ENCODE measurements at regions not wholly inside any gene's neighbourhood (a gene's known extent, or its start where the extent isn't known, plus 50 kb on each side); places are given as distances from the start of the nearest gene placed in this dataset.

GRCh38 chr5:93275376-93275775 lies 305.6 kb downstream of the NR2F1-AS1 start:
- H3K27ac ChIP-seq (ENCODE audit: low read depth, low read length), result no peak overlapping the region
- H3K4me1 ChIP-seq (ENCODE audit: control insufficient read depth, insufficient read depth, low read length), result peaks cover 9% of the 10 kb centered on the region; the same call in 1 of the 2 replicates
- H3K4me3 ChIP-seq (ENCODE audit: low read depth, low read length), result no peak overlapping the region
- H3K9ac ChIP-seq (ENCODE audit: low read depth, low read length), result no peak overlapping the region
- no peaks in the 10 kb centered on the region for H3K27me3 ChIP-seq (ENCODE audit: control insufficient read depth, insufficient read depth, low read length)
- no peaks in the 10 kb centered on the region for H3K9me3 ChIP-seq (ENCODE audit: control insufficient read depth, insufficient read depth, low read length)
- H3K36me3 ChIP-seq (ENCODE audit: control insufficient read depth, insufficient read depth, low read length), result no peaks in the 10 kb centered on the region

DNA sequence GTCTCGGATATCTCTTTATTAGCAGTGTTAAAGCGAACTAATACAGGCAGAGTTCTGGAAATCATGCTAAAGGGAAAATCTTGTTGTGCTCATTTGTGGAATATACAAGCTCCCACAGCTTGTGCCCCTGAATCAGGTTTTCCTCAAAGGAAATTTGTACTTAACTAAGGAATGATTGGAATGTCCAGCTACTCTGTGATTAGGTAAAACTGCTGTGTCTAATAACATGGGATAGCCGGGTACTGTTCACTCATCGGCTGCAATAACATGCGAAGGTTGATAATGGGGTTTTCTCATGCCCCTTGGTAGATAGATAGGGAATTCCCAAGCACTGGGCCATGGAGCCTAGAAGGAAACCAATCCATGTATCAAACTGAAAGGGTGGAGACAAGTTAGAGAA lies 306.7 kb downstream of the NR2F1-AS1 start:
- no peaks in the 10 kb centered on the region for H3K27me3 ChIP-seq (ENCODE audit: control insufficient read depth, insufficient read depth, low read length)
- H3K9me3 ChIP-seq (ENCODE audit: control insufficient read depth, insufficient read depth, low read length), result no peaks in the 10 kb centered on the region
- H3K9ac ChIP-seq (ENCODE audit: low read depth, low read length), result no peak overlapping the region
- H3K4me1 ChIP-seq (ENCODE audit: control insufficient read depth, insufficient read depth, low read length), result peaks cover 9% of the 10 kb centered on the region; the same call in 1 of the 2 replicates
- H3K4me3 ChIP-seq (ENCODE audit: low read depth, low read length), result no peak overlapping the region
- no peak overlapping the region for H3K27ac ChIP-seq (ENCODE audit: low read depth, low read length)
- no peaks in the 10 kb centered on the region for H3K36me3 ChIP-seq (ENCODE audit: control insufficient read depth, insufficient read depth, low read length)

- Histone ChIP-seq H3K27ac (ENCODE audit: low read depth, low read length) (no peak overlapping the region), H3K9ac (ENCODE audit: low read depth, low read length) (no peak overlapping the region), H3K4me3 (ENCODE audit: low read depth, low read length) (no peak overlapping the region), H3K27me3 (ENCODE audit: control insufficient read depth, insufficient read depth, low read length) (no peaks in the 10 kb centered on the region), H3K36me3 (ENCODE audit: control insufficient read depth, insufficient read depth, low read length) (no peaks in the 10 kb centered on the region), H3K4me1 (ENCODE audit: control insufficient read depth, insufficient read depth, low read length) (peaks cover 9% of the 10 kb centered on the region; the same call in 1 of the 2 replicates), H3K9me3 (ENCODE audit: control insufficient read depth, insufficient read depth, low read length) (no peaks in the 10 kb centered on the region)
Observed at GRCh38 chr5:93273176-93273575, 307.8 kb downstream of the NR2F1-AS1 start.

DNA sequence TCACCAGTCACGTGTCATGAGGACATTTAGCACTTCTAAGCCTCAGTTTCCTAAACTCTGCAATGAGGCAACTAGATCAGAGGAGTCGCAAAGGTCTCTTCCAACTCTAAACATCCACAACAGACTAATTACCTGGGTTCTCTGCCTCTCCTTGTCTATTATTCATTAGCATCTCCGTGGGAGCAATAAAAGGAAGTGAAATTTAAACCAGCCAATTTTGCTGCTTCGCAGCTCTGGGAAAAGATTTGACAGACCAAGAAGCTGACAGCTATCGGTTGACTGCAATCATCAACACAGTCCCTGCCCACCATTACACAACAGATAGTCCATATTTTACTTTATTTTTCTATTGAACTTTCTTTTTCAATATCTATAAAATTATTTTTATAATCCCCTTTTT lies 308.9 kb downstream of the NR2F1-AS1 start:
- no peaks in the 10 kb centered on the region for H3K9me3 ChIP-seq (ENCODE audit: control insufficient read depth, insufficient read depth, low read length)
- no peaks in the 10 kb centered on the region for H3K27me3 ChIP-seq (ENCODE audit: control insufficient read depth, insufficient read depth, low read length)
- no peak overlapping the region for H3K27ac ChIP-seq (ENCODE audit: low read depth, low read length)
- H3K4me3 ChIP-seq (ENCODE audit: low read depth, low read length), result no peak overlapping the region
- no peaks in the 10 kb centered on the region for H3K36me3 ChIP-seq (ENCODE audit: control insufficient read depth, insufficient read depth, low read length)
- peaks cover 9% of the 10 kb centered on the region; the same call in 1 of the 2 replicates for H3K4me1 ChIP-seq (ENCODE audit: control insufficient read depth, insufficient read depth, low read length)
- no peak overlapping the region for H3K9ac ChIP-seq (ENCODE audit: low read depth, low read length)

- Histone ChIP-seq H3K27ac (ENCODE audit: low read depth, low read length) (no peak overlapping the region), H3K9me3 (ENCODE audit: control insufficient read depth, insufficient read depth, low read length) (no peaks in the 10 kb centered on the region), H3K4me3 (ENCODE audit: low read depth, low read length) (no peak overlapping the region), H3K4me1 (ENCODE audit: control insufficient read depth, insufficient read depth, low read length) (no peaks in the 10 kb centered on the region), H3K36me3 (ENCODE audit: control insufficient read depth, insufficient read depth, low read length) (no peaks in the 10 kb centered on the region), H3K27me3 (ENCODE audit: control insufficient read depth, insufficient read depth, low read length) (no peaks in the 10 kb centered on the region), H3K9ac (ENCODE audit: low read depth, low read length) (no peak overlapping the region)
Observed at GRCh38 chr5:93267736-93268135, 313.3 kb downstream of the NR2F1-AS1 start.

GRCh38 chr5:93267276-93267675 lies 313.7 kb downstream of the NR2F1-AS1 start:
- Histone ChIP-seq H3K4me1 (ENCODE audit: control insufficient read depth, insufficient read depth, low read length) (no peaks in the 10 kb centered on the region), H3K27me3 (ENCODE audit: control insufficient read depth, insufficient read depth, low read length) (no peaks in the 10 kb centered on the region), H3K9ac (ENCODE audit: low read depth, low read length) (no peak overlapping the region), H3K4me3 (ENCODE audit: low read depth, low read length) (no peak overlapping the region), H3K27ac (ENCODE audit: low read depth, low read length) (no peak overlapping the region), H3K36me3 (ENCODE audit: control insufficient read depth, insufficient read depth, low read length) (no peaks in the 10 kb centered on the region), H3K9me3 (ENCODE audit: control insufficient read depth, insufficient read depth, low read length) (no peaks in the 10 kb centered on the region)

GRCh38 chr5:93257616-93258015 lies 323.4 kb downstream of the NR2F1-AS1 start:
- no peaks in the 10 kb centered on the region for H3K27me3 ChIP-seq (ENCODE audit: control insufficient read depth, insufficient read depth, low read length)
- H3K27ac ChIP-seq (ENCODE audit: low read depth, low read length), result no peak overlapping the region
- H3K9ac ChIP-seq (ENCODE audit: low read depth, low read length), result no peak overlapping the region
- H3K9me3 ChIP-seq (ENCODE audit: control insufficient read depth, insufficient read depth, low read length), result no peaks in the 10 kb centered on the region
- no peak overlapping the region for H3K4me3 ChIP-seq (ENCODE audit: low read depth, low read length)
- no peaks in the 10 kb centered on the region for H3K4me1 ChIP-seq (ENCODE audit: control insufficient read depth, insufficient read depth, low read length)
- no peaks in the 10 kb centered on the region for H3K36me3 ChIP-seq (ENCODE audit: control insufficient read depth, insufficient read depth, low read length)

- no peaks in the 10 kb centered on the region for H3K9me3 ChIP-seq (ENCODE audit: control insufficient read depth, insufficient read depth, low read length)
- no peak overlapping the region for H3K9ac ChIP-seq (ENCODE audit: low read depth, low read length)
- no peaks in the 10 kb centered on the region for H3K4me1 ChIP-seq (ENCODE audit: control insufficient read depth, insufficient read depth, low read length)
- H3K36me3 ChIP-seq (ENCODE audit: control insufficient read depth, insufficient read depth, low read length), result no peaks in the 10 kb centered on the region
- H3K27me3 ChIP-seq (ENCODE audit: control insufficient read depth, insufficient read depth, low read length), result no peaks in the 10 kb centered on the region
- H3K27ac ChIP-seq (ENCODE audit: low read depth, low read length), result no peak overlapping the region
- H3K4me3 ChIP-seq (ENCODE audit: low read depth, low read length), result no peak overlapping the region
Observed at GRCh38 chr5:93255796-93256195, 325.2 kb downstream of the NR2F1-AS1 start.

DNA sequence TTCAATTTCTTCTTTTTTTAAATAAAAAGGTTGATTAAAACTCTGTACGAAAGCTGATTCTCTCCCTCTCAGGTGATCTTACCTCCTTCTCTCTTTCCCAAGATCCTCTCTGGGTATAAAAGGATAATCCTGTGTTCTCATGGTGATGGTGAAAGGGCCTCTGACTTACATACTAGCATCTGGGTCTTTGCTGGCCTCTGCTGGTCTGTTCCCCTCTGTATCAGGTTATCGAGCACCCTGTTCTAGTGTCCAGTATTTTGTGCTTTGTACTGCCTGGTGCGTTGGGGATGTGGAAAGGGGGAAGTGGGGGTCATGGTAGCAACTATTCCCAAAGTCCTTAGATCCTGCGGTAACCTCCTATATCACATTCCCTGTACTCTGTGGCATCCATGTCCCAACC lies 328.9 kb downstream of the NR2F1-AS1 start:
- Histone ChIP-seq H3K27ac (ENCODE audit: low read depth, low read length) (no peak overlapping the region), H3K4me1 (ENCODE audit: control insufficient read depth, insufficient read depth, low read length) (0 out of 2 replicates have a peak, but pooled peaks cover 1% of the 10 kb centered on the region), H3K27me3 (ENCODE audit: control insufficient read depth, insufficient read depth, low read length) (peaks cover 25% of the 10 kb centered on the region), H3K9ac (ENCODE audit: low read depth, low read length) (no peak overlapping the region), H3K36me3 (ENCODE audit: control insufficient read depth, insufficient read depth, low read length) (no peaks in the 10 kb centered on the region), H3K4me3 (ENCODE audit: low read depth, low read length) (no peak overlapping the region), H3K9me3 (ENCODE audit: control insufficient read depth, insufficient read depth, low read length) (no peaks in the 10 kb centered on the region)

- no peak overlapping the region for H3K27ac ChIP-seq (ENCODE audit: low read depth, low read length)
- H3K4me1 ChIP-seq (ENCODE audit: control insufficient read depth, insufficient read depth, low read length), result peaks cover 9% of the 10 kb centered on the region
- no peaks in the 10 kb centered on the region for H3K36me3 ChIP-seq (ENCODE audit: control insufficient read depth, insufficient read depth, low read length)
- no peak overlapping the region for H3K9ac ChIP-seq (ENCODE audit: low read depth, low read length)
- no peaks in the 10 kb centered on the region for H3K9me3 ChIP-seq (ENCODE audit: control insufficient read depth, insufficient read depth, low read length)
- H3K4me3 ChIP-seq (ENCODE audit: low read depth, low read length), result no peak overlapping the region
- peaks cover 33% of the 10 kb centered on the region for H3K27me3 ChIP-seq (ENCODE audit: control insufficient read depth, insufficient read depth, low read length)
Observed at GRCh38 chr5:93251347-93251746, 329.7 kb downstream of the NR2F1-AS1 start.

DNA sequence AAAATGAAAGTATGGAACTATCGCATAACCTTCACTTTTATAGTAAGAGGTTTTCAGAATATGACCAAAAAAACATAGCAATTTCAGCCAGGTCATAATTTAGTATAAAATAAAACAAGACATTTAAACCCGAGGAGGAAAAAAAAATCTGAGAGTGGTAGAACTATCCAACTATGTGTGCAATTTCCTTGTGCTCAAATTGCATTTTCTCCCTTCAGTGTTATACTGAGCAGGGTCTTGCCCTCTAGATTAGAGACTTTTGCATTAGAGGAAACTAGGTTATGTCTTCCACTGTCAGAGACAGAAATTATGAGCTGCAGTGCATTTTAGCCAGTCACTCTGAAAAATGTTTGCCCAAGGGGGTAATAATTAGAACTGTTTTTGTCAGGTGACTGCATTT lies 330.6 kb downstream of the NR2F1-AS1 start:
- peaks cover 41% of the 10 kb centered on the region for H3K27me3 ChIP-seq (ENCODE audit: control insufficient read depth, insufficient read depth, low read length)
- no peak overlapping the region for H3K27ac ChIP-seq (ENCODE audit: low read depth, low read length)
- peaks cover 10% of the 10 kb centered on the region for H3K4me1 ChIP-seq (ENCODE audit: control insufficient read depth, insufficient read depth, low read length)
- H3K9ac ChIP-seq (ENCODE audit: low read depth, low read length), result no peak overlapping the region
- H3K9me3 ChIP-seq (ENCODE audit: control insufficient read depth, insufficient read depth, low read length), result no peaks in the 10 kb centered on the region
- H3K36me3 ChIP-seq (ENCODE audit: control insufficient read depth, insufficient read depth, low read length), result no peaks in the 10 kb centered on the region
- no peak overlapping the region for H3K4me3 ChIP-seq (ENCODE audit: low read depth, low read length)

Data from HUES48 (cell line).